GM20000 (cell line): ENCODE measurements at regions not wholly inside any gene's neighbourhood (a gene's known extent, or its start where the extent isn't known, plus 50 kb on each side); places are given as distances from the start of the nearest gene placed in this dataset.

ENCODE experiments used
- DNase-seq: peaks from one replicate; pipeline ENCODE4 v3.0.0; 2012; ENCODE audit warnings: low spot score
- CTCF ChIP-seq: IDR thresholded peaks from 2 replicates; pipeline ENCODE4 v1.5.1; 2012; ENCODE audit warnings: mild to moderate bottlenecking, control low read depth; ENCODE audit errors: extremely low read depth, missing control alignments

- no peak for TF ChIP-seq CTCF
These were observed 1523.9 kb downstream of the RPA4 start for GRCh38 chrX:98407584-98407983.

GRCh38 chrX:98409867-98410266 is 1526.2 kb downstream of the RPA4 start:
- no peak for DNase-seq
- TF ChIP-seq CTCF = no peak

More at GRCh38 chrX:98407584-98407983, 1523.9 kb downstream of the RPA4 start:
- no peak for DNase-seq

- DNase-seq = no peak
- TF ChIP-seq CTCF = no peak
These were observed 1528.3 kb downstream of the RPA4 start for GRCh38 chrX:98412058-98412457.

GRCh38 chrX:98422536-98422935 is 1538.8 kb downstream of the RPA4 start:
- no peak for TF ChIP-seq CTCF
- DNase-seq = no peak

GRCh38 chrX:98432413-98432812 is 1548.7 kb downstream of the RPA4 start:
- TF ChIP-seq CTCF = no peak
- no peak for DNase-seq

- DNase-seq = no peak
- TF ChIP-seq CTCF = no peak
These were observed 1564.8 kb downstream of the RPA4 start for GRCh38 chrX:98448524-98448923.

- DNase-seq = no peak
- no peak for TF ChIP-seq CTCF
These were observed 1568.7 kb downstream of the RPA4 start for GRCh38 chrX:98452456-98452855.
